Esophagus squamous epithelium (tissue), 5 donors: ENCODE measurements at regions not wholly inside any gene's neighbourhood (a gene's known extent, or its start where the extent isn't known, plus 50 kb on each side); places are given as distances from the start of the nearest gene placed in this dataset.
"Not testable (repeated sequence)": the region's sequence is repeated elsewhere in the genome, so short reads cannot be mapped to it uniquely, and the experiment has no call there.

Experiments
- DNase-seq: peaks from one replicate; lab custom pipeline; 2025; lab: John Stamatoyannopoulos, UW
- H3K27ac ChIP-seq, 4 donors: fragments of 200-600 bp; sonication (generic); one replicate each; pipeline ENCODE4 v1.5.1; 2016 to 2019; ENCODE audit warnings: mild to moderate bottlenecking in 1 of 4
- H3K27me3 ChIP-seq, 4 donors: fragments of 200-600 bp; sonication (generic); 1 replicate in 3 of 4; 2 replicates in 1 of 4; pipeline versions ENCODE4 v1.5.1 to v1.6.0; 2017 to 2021; ENCODE audit warnings: antibody characterized with exemption in 1 of 4
- H3K36me3 ChIP-seq, 3 donors: fragments of 200-600 bp; sonication (generic); one replicate each; pipeline ENCODE4 v1.5.1; 2016 to 2019
- H3K4me1 ChIP-seq, 3 donors: fragments of 200-600 bp; sonication (generic); one replicate each; pipeline ENCODE4 v1.5.1; 2017 to 2019
- H3K4me3 ChIP-seq, 4 donors: fragments of 200-600 bp; sonication (generic); 1 replicate in 3 of 4; 2 replicates in 1 of 4; pipeline ENCODE4 v1.5.1; 2016 to 2019; ENCODE audit warnings: mild to moderate bottlenecking in 2 of 4, moderate library complexity in 1 of 4
- H3K9me3 ChIP-seq, 3 donors: fragments of 200-600 bp; sonication (generic); one replicate each; pipeline ENCODE4 v1.5.1; 2016 to 2019
- CTCF ChIP-seq, 6 experiments: fragments of 450-650 bp in 4 of 6; fragments of 200-600 bp in 2 of 6; sonication (generic) in 2 of 6; IDR thresholded peaks; one replicate each; pipeline ENCODE4 v1.5.1; 2016 to 2019; ENCODE audit warnings: antibody characterized with exemption in 6 of 6, mild to moderate bottlenecking in 4 of 6, moderate library complexity in 4 of 6
- POLR2A ChIP-seq, 4 donors: fragments of 450-650 bp; IDR thresholded peaks; one replicate each; pipeline ENCODE4 v1.6.1; 2017; ENCODE audit warnings: antibody characterized with exemption in 4 of 4, mild to moderate bottlenecking in 4 of 4, moderate library complexity in 3 of 4
- WGBS, 2 donors: methylation state at CpG; one replicate each; pipeline ENCODE4 v1.1.5; 2018; 5-methylcytosine and 5-hydroxymethylcytosine counted together
- intact Hi-C: fragments of 100-400 bp; cut with DNase I; formaldehyde crosslinking; loops from one replicate; pipeline ENCODE4 v1.15.0; 2022
- donor health status: DM: yes; HTN: yes; CAD: no.

- no peak for DNase-seq
- Histone ChIP-seq H3K27ac (no peak overlapping the region), H3K36me3 (no peaks in the 10 kb centered on the region), H3K9me3 (no peaks in the 10 kb centered on the region), H3K27me3 (peaks cover 0 to 38% (median 0%) of the 10 kb centered on the region in 4 donors), H3K4me3 (no peak overlapping the region), H3K4me1 (no peaks in the 10 kb centered on the region)
- WGBS, 2 donors = 42 to 56% methylated on average over 5 of the region's 5 CpGs
- intact Hi-C loops = no loop called here
- TF ChIP-seq POLR2A (IDR thresholded peaks at IDR 0.05) (no peak), CTCF (IDR thresholded peaks at IDR 0.05) (no peak)
These were observed 151.8 kb upstream of the KCND3 start for GRCh38 chr1:112141301-112141700.

- intact Hi-C loops = no loop called here
- TF ChIP-seq CTCF (IDR thresholded peaks at IDR 0.05) (no peak), POLR2A (IDR thresholded peaks at IDR 0.05) (no peak)
- no peak overlapping the region for H3K27ac ChIP-seq
- 67 to 68% methylated on average over 3 to 4 of the region's 4 CpGs for WGBS, 2 donors
- peaks cover 0 to 38% (median 0%) of the 10 kb centered on the region in 4 donors for H3K27me3 ChIP-seq
- no peaks in the 10 kb centered on the region for H3K4me1 ChIP-seq
- H3K9me3 ChIP-seq = no peaks in the 10 kb centered on the region
- H3K4me3 ChIP-seq = no peak overlapping the region
- H3K36me3 ChIP-seq = no peaks in the 10 kb centered on the region
- no peak for DNase-seq
These were observed 152.5 kb upstream of the KCND3 start for GRCh38 chr1:112141923-112142322.

- no peak for TF ChIP-seq CTCF (IDR thresholded peaks at IDR 0.05)
- TF ChIP-seq POLR2A (IDR thresholded peaks at IDR 0.05) = no peak
- H3K9me3 ChIP-seq = no peaks in the 10 kb centered on the region
- intact Hi-C loops = no loop called here
- 64 to 65% methylated on average over 9 to 10 of the region's 10 CpGs for WGBS, 2 donors
- no peak for DNase-seq
- peaks cover 0 to 29% (median 0%) of the 10 kb centered on the region in 4 donors for H3K27me3 ChIP-seq
- no peaks in the 10 kb centered on the region for H3K36me3 ChIP-seq
- H3K4me1 ChIP-seq = no peaks in the 10 kb centered on the region
- H3K27ac ChIP-seq = no peak overlapping the region
- H3K4me3 ChIP-seq = no peak overlapping the region
These were observed 154.5 kb upstream of the KCND3 start for GRCh38 chr1:112143871-112144441.

GRCh38 chr1:112144733-112145426 lies 155.4 kb upstream of the KCND3 start:
- 52 to 53% methylated on average over 3 to 4 of the region's 4 CpGs for WGBS, 2 donors
- Histone ChIP-seq H3K27ac (no peak overlapping the region), H3K36me3 (no peaks in the 10 kb centered on the region), H3K27me3 (peaks cover 0 to 27% (median 0%) of the 10 kb centered on the region in 4 donors), H3K4me3 (no peak overlapping the region), H3K9me3 (peaks cover 0 to 9% (median 0%) of the 10 kb centered on the region in 3 donors), H3K4me1 (no peaks in the 10 kb centered on the region)
- intact Hi-C loops = no loop called here
- no peak for DNase-seq
- TF ChIP-seq CTCF (IDR thresholded peaks at IDR 0.05) (no peak), POLR2A (IDR thresholded peaks at IDR 0.05) (no peak)

- Histone ChIP-seq H3K4me3 (no peak overlapping the region), H3K27me3 (peaks cover 0 to 27% (median 0%) of the 10 kb centered on the region in 4 donors), H3K27ac (no peak overlapping the region), H3K36me3 (no peaks in the 10 kb centered on the region), H3K4me1 (no peaks in the 10 kb centered on the region), H3K9me3 (peaks cover 0 to 9% (median 0%) of the 10 kb centered on the region in 3 donors)
- no peak for TF ChIP-seq CTCF (IDR thresholded peaks at IDR 0.05)
- TF ChIP-seq POLR2A (IDR thresholded peaks at IDR 0.05) = no peak
- intact Hi-C loops = no loop called here
- no peak for DNase-seq
These were observed 156.8 kb upstream of the KCND3 start for GRCh38 chr1:112146201-112146715.

- intact Hi-C loops, H3K36me3 ChIP-seq, H3K27me3 ChIP-seq, H3K9me3 ChIP-seq, H3K4me3 ChIP-seq, H3K27ac ChIP-seq, H3K4me1 ChIP-seq, DNase-seq: not testable (repeated sequence)
- 53% methylated on average over 6 of the region's 14 CpGs; no CpG with 5 or more reads in 1 of the 2 donors for WGBS, 2 donors
These were observed 170.7 kb upstream of the KCND3 start for GRCh38 chr1:112160214-112160613.
